Fibroblast of lung (primary cell): ENCODE measurements at regions not wholly inside any gene's neighbourhood (a gene's known extent, or its start where the extent isn't known, plus 50 kb on each side); places are given as distances from the start of the nearest gene placed in this dataset.

Source experiments
- CTCF ChIP-seq, 2 donors: IDR thresholded peaks in 1 of 2; conservative IDR thresholded peaks in 1 of 2; 1 replicate in 1 of 2; 2 replicates in 1 of 2; pipeline ENCODE4 v1.5.1; 2011 to 2012; ENCODE audit warnings: low read length in 2 of 2, control low read depth in 1 of 2, inconsistent platforms in 1 of 2, low read depth in 1 of 2, mild to moderate bottlenecking in 1 of 2
- EZH2 ChIP-seq: IDR thresholded peaks from 2 replicates; pipeline ENCODE4 v1.5.1; 2012; ENCODE audit warnings: low read length, control low read depth, mild to moderate bottlenecking; ENCODE audit errors: missing control alignments

- TF ChIP-seq CTCF (conservative IDR thresholded peaks at IDR 0.05 in 1 of 2, IDR thresholded peaks at IDR 0.05 in 1 of 2; ENCODE audit: low read depth in 1 of 2, low read length in 2 of 2) (no peak), EZH2 (no peak)
These were observed 125.9 kb downstream of the MRPS6 start for GRCh38 chr21:34199121-34199910.
